Stomach (tissue), 8 donors: ENCODE measurements at regions not wholly inside any gene's neighbourhood (a gene's known extent, or its start where the extent isn't known, plus 50 kb on each side); places are given as distances from the start of the nearest gene placed in this dataset.

Experiments used
- DNase-seq, 2 donors: peaks; one replicate each; pipeline versions ENCODE4 v3.0.0 to v3.0.0-alpha.2; 2013 to 2019
- H3K27ac ChIP-seq, 5 donors: fragments of 200-600 bp in 4 of 5; sonication (generic) in 4 of 5; one replicate each; pipeline ENCODE4 v1.5.1; 2013 to 2019; ENCODE audit warnings: mild to moderate bottlenecking in 1 of 5, moderate library complexity in 1 of 5
- H3K27me3 ChIP-seq, 3 donors: fragments of 200-600 bp; sonication (generic); one replicate each; pipeline ENCODE4 v1.5.1; 2017 to 2019; ENCODE audit warnings: mixed run types in 1 of 3
- H3K36me3 ChIP-seq, 4 donors: fragments of 200-600 bp; sonication (generic); 1 replicate in 3 of 4; 2 replicates in 1 of 4; pipeline ENCODE4 v1.5.1; 2016 to 2019
- H3K4me1 ChIP-seq, 4 donors: fragments of 200-600 bp; sonication (generic); one replicate each; pipeline ENCODE4 v1.5.1; 2016 to 2019
- H3K4me3 ChIP-seq, 4 donors: fragments of 200-600 bp; sonication (generic) in 3 of 4; one replicate each; pipeline ENCODE4 v1.5.1; 2016 to 2019; ENCODE audit warnings: mild to moderate bottlenecking in 1 of 4
- H3K9me3 ChIP-seq, 4 donors: fragments of 200-600 bp; sonication (generic); one replicate each; pipeline ENCODE4 v1.5.1; 2016 to 2019
- EP300 ChIP-seq: sonication (generic); formaldehyde crosslinking; IDR thresholded peaks from one replicate; pipeline ENCODE4 v1.6.1; 2017; ENCODE audit warnings: antibody characterized with exemption
- POLR2A ChIP-seq, 4 donors: fragments of 450-650 bp; IDR thresholded peaks; one replicate each; pipeline ENCODE4 v1.6.1; 2016; ENCODE audit warnings: antibody characterized with exemption in 4 of 4, control low read depth in 2 of 4, mild to moderate bottlenecking in 1 of 4, moderate library complexity in 1 of 4
- POLR2AphosphoS5 ChIP-seq, 3 donors: sonication (generic); formaldehyde crosslinking; IDR thresholded peaks; one replicate each; pipeline ENCODE4 v1.6.1; 2016; ENCODE audit warnings: antibody characterized with exemption in 3 of 3
- WGBS, 5 donors: extraction: QIAGEN DNeasy Blood & Tissue Kit in 3 of 5; methylation state at CpG; one replicate each; pipeline versions ENCODE4 v1.1.5 to v1.1.7; 2013 to 2018; 5-methylcytosine and 5-hydroxymethylcytosine counted together
- intact Hi-C: fragments of 100-400 bp; cut with DNase I; formaldehyde crosslinking; loops from one replicate; pipeline ENCODE4 v1.15.1; 2023; ENCODE audit warnings: low total_unique reads
- TF ChIP-seq, protein P1 (sequence below), 7 experiments: fragments of 450-650 bp in 4 of 7; fragments of 200-600 bp in 3 of 7; sonication (generic) in 3 of 7; IDR thresholded peaks; one replicate each; pipeline ENCODE4 v1.5.1; 2016 to 2019; ENCODE audit warnings: antibody characterized with exemption in 7 of 7, control low read depth in 2 of 7, mild to moderate bottlenecking in 1 of 7
- donor health status: healthy with polysubstance abuse.
- donor health status: Bipolar disorder and iron deficiency.
- donor health status: healthy.

DNA sequence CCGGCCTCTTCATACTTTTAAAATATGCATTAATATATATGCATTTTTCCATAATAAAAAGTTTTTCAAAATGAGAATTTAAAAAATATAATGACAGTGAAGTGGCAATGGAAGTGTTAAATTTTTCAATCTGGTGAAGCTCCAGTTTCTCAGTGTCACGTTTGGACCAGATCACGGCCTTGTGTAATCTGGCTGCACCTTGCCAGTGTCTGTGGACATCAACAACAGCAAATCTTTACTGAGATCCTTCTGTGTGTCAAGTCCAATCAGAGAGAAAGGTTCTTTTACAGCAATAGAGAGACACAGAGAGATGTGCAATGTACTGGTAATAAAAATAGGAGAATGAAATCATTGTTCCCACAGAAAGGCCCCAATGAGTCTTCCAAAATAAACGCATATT is 49.8 kb upstream of the PAK1 start:
- Histone ChIP-seq H3K9me3 (no peaks in the 10 kb centered on the region), H3K27me3 (no peaks in the 10 kb centered on the region), H3K36me3 (no peaks in the 10 kb centered on the region), H3K27ac (no peak overlapping the region), H3K4me3 (no peak overlapping the region), H3K4me1 (no peaks in the 10 kb centered on the region)
- DNase-seq, result no peak
- intact Hi-C loops, result no loop called here
- 62 to 80% (median 71%) methylated on average over 4 of the region's 4 CpGs for WGBS, 5 donors
- no peak for TF ChIP-seq POLR2AphosphoS5 (IDR thresholded peaks at IDR 0.05)
- TF ChIP-seq, protein P1, sequence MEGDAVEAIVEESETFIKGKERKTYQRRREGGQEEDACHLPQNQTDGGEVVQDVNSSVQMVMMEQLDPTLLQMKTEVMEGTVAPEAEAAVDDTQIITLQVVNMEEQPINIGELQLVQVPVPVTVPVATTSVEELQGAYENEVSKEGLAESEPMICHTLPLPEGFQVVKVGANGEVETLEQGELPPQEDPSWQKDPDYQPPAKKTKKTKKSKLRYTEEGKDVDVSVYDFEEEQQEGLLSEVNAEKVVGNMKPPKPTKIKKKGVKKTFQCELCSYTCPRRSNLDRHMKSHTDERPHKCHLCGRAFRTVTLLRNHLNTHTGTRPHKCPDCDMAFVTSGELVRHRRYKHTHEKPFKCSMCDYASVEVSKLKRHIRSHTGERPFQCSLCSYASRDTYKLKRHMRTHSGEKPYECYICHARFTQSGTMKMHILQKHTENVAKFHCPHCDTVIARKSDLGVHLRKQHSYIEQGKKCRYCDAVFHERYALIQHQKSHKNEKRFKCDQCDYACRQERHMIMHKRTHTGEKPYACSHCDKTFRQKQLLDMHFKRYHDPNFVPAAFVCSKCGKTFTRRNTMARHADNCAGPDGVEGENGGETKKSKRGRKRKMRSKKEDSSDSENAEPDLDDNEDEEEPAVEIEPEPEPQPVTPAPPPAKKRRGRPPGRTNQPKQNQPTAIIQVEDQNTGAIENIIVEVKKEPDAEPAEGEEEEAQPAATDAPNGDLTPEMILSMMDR (IDR thresholded peaks at IDR 0.05), result no peak
- no peak for TF ChIP-seq POLR2A (IDR thresholded peaks at IDR 0.05)
- no peak for TF ChIP-seq EP300
